Prostate gland (tissue), 2 donors: ENCODE measurements at regions not wholly inside any gene's neighbourhood (a gene's known extent, or its start where the extent isn't known, plus 50 kb on each side); places are given as distances from the start of the nearest gene placed in this dataset.

Experiments
- DNase-seq: peaks from one replicate; pipeline ENCODE4 v3.0.0-alpha.2; 2019; ENCODE audit warnings: low spot score
- H3K27ac ChIP-seq, 2 donors: fragments of 200-600 bp; sonication (generic); 2 replicates each; pipeline ENCODE4 v1.5.1; 2017 to 2019
- H3K27me3 ChIP-seq: fragments of 200-600 bp; sonication (generic); replicated peaks from 2 replicates; pipeline ENCODE4 v1.5.1; 2019; ENCODE audit not compliant: insufficient read depth
- H3K36me3 ChIP-seq, 2 donors: fragments of 200-600 bp; sonication (generic); 1 replicate in 1 of 2; 2 replicates in 1 of 2; pipeline versions ENCODE4 v1.5.1 to v1.8.1; 2017 to 2019
- H3K4me1 ChIP-seq: fragments of 200-600 bp; sonication (generic); replicated peaks from 2 replicates; pipeline ENCODE4 v1.5.1; 2019
- H3K4me3 ChIP-seq, 2 donors: fragments of 200-600 bp; sonication (generic); 2 replicates each; pipeline ENCODE4 v1.5.1; 2017 to 2019
- H3K9me3 ChIP-seq: fragments of 200-600 bp; sonication (generic); 2 replicates; pipeline ENCODE4 v1.5.1; 2017
- CTCF ChIP-seq, 4 experiments: fragments of 200-600 bp in 2 of 4; fragments of 450-650 bp in 2 of 4; sonication (generic) in 2 of 4; IDR thresholded peaks; 1 replicate in 3 of 4; 2 replicates in 1 of 4; pipeline ENCODE4 v1.5.1; 2016 to 2019; ENCODE audit warnings: antibody characterized with exemption in 4 of 4, mild to moderate bottlenecking in 2 of 4, moderate library complexity in 2 of 4
- POLR2A ChIP-seq: fragments of 450-650 bp; IDR thresholded peaks from one replicate; pipeline ENCODE4 v1.6.1; 2016; ENCODE audit warnings: antibody characterized with exemption, mild to moderate bottlenecking
- POLR2AphosphoS5 ChIP-seq: sonication (generic); formaldehyde crosslinking; IDR thresholded peaks from one replicate; pipeline ENCODE4 v1.6.1; 2017; ENCODE audit warnings: antibody characterized with exemption
- WGBS: methylation state at CpG from one replicate; pipeline ENCODE4 v1.1.5; 2018; 5-methylcytosine and 5-hydroxymethylcytosine counted together
- intact Hi-C: fragments of 100-400 bp; cut with DNase I; formaldehyde crosslinking; loops from one replicate; pipeline ENCODE4 v1.14.2; 2022

- H3K4me3 ChIP-seq = no peak overlapping the region
- no peaks in the 10 kb centered on the region for H3K4me1 ChIP-seq
- no peak for DNase-seq
- no peak for TF ChIP-seq CTCF (IDR thresholded peaks at IDR 0.05)
- no peaks in the 10 kb centered on the region for H3K36me3 ChIP-seq
- intact Hi-C loops = no loop called here
- H3K9me3 ChIP-seq = no peaks in the 10 kb centered on the region
- 98% methylated on average over 2 of the region's 2 CpGs for WGBS
- H3K27ac ChIP-seq = no peak overlapping the region
- no peaks in the 10 kb centered on the region for H3K27me3 ChIP-seq
Measured at GRCh38 chr6:109260126-109260525, 122.1 kb downstream of the CD164 start.

DNA sequence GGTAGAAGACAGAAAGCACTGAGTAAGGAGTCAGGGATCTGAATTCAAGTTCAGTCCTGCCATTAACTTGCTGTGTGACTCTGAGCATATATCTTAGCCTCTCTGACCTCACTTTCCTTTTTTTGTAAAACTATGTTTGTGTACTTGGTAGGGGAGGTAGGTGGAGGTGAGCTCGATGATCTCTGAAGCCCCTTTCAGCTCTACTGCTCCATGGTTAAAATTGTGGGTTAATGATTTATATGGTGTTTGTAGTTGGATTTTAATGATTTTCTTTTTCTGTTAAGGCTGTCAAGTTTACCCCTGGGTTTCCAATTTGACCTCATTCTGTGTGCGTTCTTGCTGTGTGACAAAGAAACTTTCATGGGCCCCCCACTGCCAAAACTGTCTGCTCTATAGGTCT, 124.1 kb downstream of the CD164 start:
- Histone ChIP-seq H3K27ac (no peak overlapping the region), H3K4me1 (no peaks in the 10 kb centered on the region), H3K4me3 (no peak overlapping the region), H3K36me3 (no peaks in the 10 kb centered on the region), H3K9me3 (no peaks in the 10 kb centered on the region), H3K27me3 (no peaks in the 10 kb centered on the region)
- TF ChIP-seq POLR2AphosphoS5 (no peak), POLR2A (no peak), CTCF (IDR thresholded peaks at IDR 0.05) (no peak)
- intact Hi-C loops = no loop called here
- DNase-seq = no peak
- 74% methylated on average over 2 of the region's 2 CpGs for WGBS

DNA sequence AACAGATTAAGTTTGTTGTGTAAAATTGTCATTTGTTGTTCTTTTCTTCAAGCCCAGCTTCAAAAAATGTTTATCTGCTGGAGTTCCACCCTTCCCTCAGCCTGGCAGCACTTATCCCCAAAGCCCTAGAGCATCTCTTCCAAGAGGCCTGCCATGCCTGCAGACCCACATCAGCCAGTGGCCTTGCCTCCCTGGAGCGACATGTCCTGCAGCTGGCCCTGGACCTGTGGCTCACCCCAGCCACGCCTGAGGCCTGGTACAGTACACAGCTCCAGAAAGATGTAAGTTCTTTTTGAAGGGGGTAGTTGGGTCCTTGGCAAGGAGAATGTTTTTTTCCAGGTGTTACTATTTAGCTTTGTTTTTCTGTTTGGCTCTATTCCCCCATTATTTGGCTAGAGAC, 124.8 kb downstream of the CD164 start:
- 78% methylated on average over 2 of the region's 2 CpGs for WGBS
- no peak overlapping the region for H3K4me3 ChIP-seq
- no peak overlapping the region for H3K27ac ChIP-seq
- intact Hi-C loops = no loop called here
- TF ChIP-seq CTCF (IDR thresholded peaks at IDR 0.05) = no peak
- TF ChIP-seq POLR2A = no peak
- no peak for TF ChIP-seq POLR2AphosphoS5
- H3K9me3 ChIP-seq = no peaks in the 10 kb centered on the region
- no peak for DNase-seq
- no peaks in the 10 kb centered on the region for H3K36me3 ChIP-seq
- no peaks in the 10 kb centered on the region for H3K4me1 ChIP-seq
- no peaks in the 10 kb centered on the region for H3K27me3 ChIP-seq

- Histone ChIP-seq H3K27me3 (no peaks in the 10 kb centered on the region), H3K4me3 (no peak overlapping the region), H3K4me1 (no peaks in the 10 kb centered on the region), H3K36me3 (no peaks in the 10 kb centered on the region), H3K27ac (peak overlapping the region; percentile 1 to 40), H3K9me3 (no peaks in the 10 kb centered on the region)
- TF ChIP-seq CTCF (IDR thresholded peaks at IDR 0.05) (no peak), POLR2AphosphoS5 (peak; percentile 73)
- WGBS = 27% methylated on average over 4 of the region's 4 CpGs
- intact Hi-C loops = no loop called here
- peak; percentile 47 for DNase-seq
Measured at GRCh38 chr6:109255946-109256640, 126.2 kb downstream of the CD164 start.

GRCh38 chr6:109255087-109255486, 127.2 kb downstream of the CD164 start:
- Histone ChIP-seq H3K4me3 (no peak overlapping the region), H3K36me3 (no peaks in the 10 kb centered on the region), H3K9me3 (no peaks in the 10 kb centered on the region), H3K27me3 (no peaks in the 10 kb centered on the region), H3K27ac (no peak overlapping the region), H3K4me1 (no peaks in the 10 kb centered on the region)
- no peak for DNase-seq
- intact Hi-C loops = no loop called here
- TF ChIP-seq POLR2A = no peak
- TF ChIP-seq CTCF (IDR thresholded peaks at IDR 0.05) = no peak
- no peak for TF ChIP-seq POLR2AphosphoS5
- 83% methylated on average over 5 of the region's 5 CpGs for whole genome bisulfite sequencing
